PC-9 (cell line): ENCODE measurements at regions not wholly inside any gene's neighbourhood (a gene's known extent, or its start where the extent isn't known, plus 50 kb on each side); places are given as distances from the start of the nearest gene placed in this dataset.

ENCODE experiments used
- CTCF ChIP-seq: fragments of 200-600 bp; sonication (generic); conservative IDR thresholded peaks from 2 replicates; pipeline ENCODE4 v1.6.1; 2017; ENCODE audit warnings: mixed run types, antibody characterized with exemption, mild to moderate bottlenecking, moderate library complexity
- EZH2 ChIP-seq: fragments of 200-600 bp; sonication (generic); IDR thresholded peaks from 2 replicates; pipeline ENCODE4 v1.8.0; 2017; ENCODE audit warnings: antibody characterized with exemption, low read depth

- no peak for TF ChIP-seq EZH2
- TF ChIP-seq CTCF: no peak
Measured at GRCh38 chr12:114302606-114303315, 103.2 kb downstream of the TBX5 start.
